HEK293 (cell line): ENCODE measurements at regions not wholly inside any gene's neighbourhood (a gene's known extent, or its start where the extent isn't known, plus 50 kb on each side); places are given as distances from the start of the nearest gene placed in this dataset.
"Not testable (repeated sequence)": the region's sequence is repeated elsewhere in the genome, so short reads cannot be mapped to it uniquely, and the experiment has no call there.

Experiments used
- CTCF ChIA-PET: fragments of 350-600 bp; formaldehyde crosslinking; extraction: SDS; loops from one replicate; lab custom pipeline; 2021; ENCODE audit warnings: antibody characterized with exemption; lab: Yijun Ruan, JAX
- POLR2A ChIA-PET: fragments of 300-600 bp; formaldehyde crosslinking; extraction: SDS; loops from one replicate; lab custom pipeline; 2020; ENCODE audit warnings: antibody characterized with exemption, inconsistent platforms; lab: Yijun Ruan, JAX
- H3K27ac ChIP-seq: fragments of 200-500 bp; sonication (Bioruptor generic); 2 replicates; pipeline ENCODE4 v1.5.1; 2014; ENCODE audit warnings: low read depth, low read length, control low read depth, inconsistent platforms; ENCODE audit errors: extremely low read depth
- H3K36me3 ChIP-seq, 2 experiments: fragments of 200-500 bp in 1 of 2; sonication (Bioruptor generic) in 1 of 2; 1 replicate in 1 of 2; 2 replicates in 1 of 2; pipeline ENCODE4 v1.5.1; 2014 to 2017; ENCODE audit warnings: inconsistent platforms in 2 of 2, low read length in 2 of 2; ENCODE audit not compliant: control insufficient read depth in 2 of 2, insufficient read depth in 1 of 2
- H3K4me1 ChIP-seq: fragments of 200-500 bp; sonication (Bioruptor generic); 2 replicates; pipeline ENCODE4 v1.5.1; 2014; ENCODE audit warnings: mild to moderate bottlenecking, low read length, inconsistent platforms; ENCODE audit not compliant: control insufficient read depth, insufficient read depth
- H3K4me3 ChIP-seq: 2 replicates; pipeline ENCODE4 v1.5.1; 2011; ENCODE audit warnings: low read depth, mild to moderate bottlenecking, control low read depth, low read length, moderate library complexity
- H3K9me3 ChIP-seq: fragments of 200-500 bp; sonication (Bioruptor generic); 2 replicates; pipeline ENCODE4 v1.5.1; 2014; ENCODE audit warnings: low read depth, low read length, inconsistent platforms; ENCODE audit not compliant: control insufficient read depth, insufficient read depth
- KLF9 ChIP-seq: fragments of 450-650 bp; formaldehyde crosslinking; IDR thresholded peaks from 2 replicates; pipeline ENCODE4 v1.5.1; 2016; ENCODE audit warnings: missing biosample characterization, missing genetic modification characterization, low read depth
- OSR2 ChIP-seq: fragments of 450-650 bp; formaldehyde crosslinking; IDR thresholded peaks from 2 replicates; pipeline ENCODE4 v1.5.1; 2016; ENCODE audit warnings: missing biosample characterization, missing genetic modification characterization
- SETDB1 ChIP-seq: IDR thresholded peaks from one replicate; pipeline ENCODE4 v1.6.1; 2017; ENCODE audit warnings: mild to moderate bottlenecking, low read length, moderate library complexity, mixed read lengths; ENCODE audit not compliant: insufficient read length
- TCF7L2 ChIP-seq: IDR thresholded peaks from 2 replicates; pipeline ENCODE4 v1.6.1; 2011; ENCODE audit warnings: low read depth, mild to moderate bottlenecking, inconsistent platforms, low read length, moderate library complexity, borderline replicate concordance
- ZBTB1 ChIP-seq: fragments of 450-650 bp; formaldehyde crosslinking; IDR thresholded peaks from 2 replicates; pipeline ENCODE4 v1.5.1; 2016; ENCODE audit warnings: missing biosample characterization, missing genetic modification characterization
- ZBTB17 ChIP-seq: fragments of 450-650 bp; formaldehyde crosslinking; IDR thresholded peaks from 2 replicates; pipeline ENCODE4 v1.5.1; 2016; ENCODE audit warnings: missing biosample characterization, missing genetic modification characterization
- ZBTB21 ChIP-seq: fragments of 450-650 bp; formaldehyde crosslinking; IDR thresholded peaks from 2 replicates; pipeline ENCODE4 v1.5.1; 2017; ENCODE audit warnings: missing biosample characterization, missing genetic modification characterization
- ZBTB48 ChIP-seq: fragments of 450-650 bp; formaldehyde crosslinking; IDR thresholded peaks from 2 replicates; pipeline ENCODE4 v1.5.1; 2016; ENCODE audit warnings: missing biosample characterization, missing genetic modification characterization
- ZFP69B ChIP-seq: fragments of 450-650 bp; formaldehyde crosslinking; IDR thresholded peaks from 2 replicates; pipeline ENCODE4 v1.5.1; 2016; ENCODE audit warnings: missing biosample characterization, missing genetic modification characterization
- ZNF146 ChIP-seq: fragments of 450-650 bp; formaldehyde crosslinking; IDR thresholded peaks from 2 replicates; pipeline ENCODE4 v1.5.1; 2016; ENCODE audit warnings: missing biosample characterization, missing genetic modification characterization
- ZNF174 ChIP-seq: fragments of 450-650 bp; formaldehyde crosslinking; IDR thresholded peaks from 2 replicates; pipeline ENCODE4 v1.5.0; 2017; ENCODE audit warnings: missing biosample characterization, mild to moderate bottlenecking, missing genetic modification characterization
- ZNF311 ChIP-seq: fragments of 450-650 bp; formaldehyde crosslinking; IDR thresholded peaks from 2 replicates; pipeline ENCODE4 v1.5.1; 2017; ENCODE audit warnings: missing biosample characterization, missing genetic modification characterization, borderline replicate concordance
- ZNF324 ChIP-seq: fragments of 450-650 bp; formaldehyde crosslinking; IDR thresholded peaks from 2 replicates; pipeline ENCODE4 v1.5.1; 2016; ENCODE audit warnings: missing biosample characterization, missing genetic modification characterization
- ZNF335 ChIP-seq: fragments of 450-650 bp; formaldehyde crosslinking; conservative IDR thresholded peaks from 2 replicates; pipeline ENCODE4 v1.5.1; 2016; ENCODE audit warnings: missing biosample characterization, missing genetic modification characterization
- ZNF394 ChIP-seq: fragments of 450-650 bp; formaldehyde crosslinking; IDR thresholded peaks from 2 replicates; pipeline ENCODE4 v1.5.1; 2016; ENCODE audit warnings: missing biosample characterization, missing genetic modification characterization, mild to moderate bottlenecking, moderate library complexity, borderline replicate concordance
- ZNF549 ChIP-seq: fragments of 450-650 bp; IDR thresholded peaks from 2 replicates; pipeline ENCODE4 v1.5.1; 2018; ENCODE audit warnings: missing biosample characterization, missing genetic modification characterization, mild to moderate bottlenecking, inconsistent platforms, moderate library complexity
- ZNF621 ChIP-seq: fragments of 450-650 bp; formaldehyde crosslinking; IDR thresholded peaks from 2 replicates; pipeline ENCODE4 v1.5.1; 2017; ENCODE audit warnings: missing biosample characterization, missing genetic modification characterization
- ZNF701 ChIP-seq: fragments of 450-650 bp; formaldehyde crosslinking; IDR thresholded peaks from 2 replicates; pipeline ENCODE4 v1.5.1; 2016; ENCODE audit warnings: missing biosample characterization, missing genetic modification characterization
- ZNF707 ChIP-seq: fragments of 450-650 bp; formaldehyde crosslinking; IDR thresholded peaks from 2 replicates; pipeline ENCODE4 v1.5.1; 2016; ENCODE audit warnings: missing biosample characterization, missing genetic modification characterization
- ZNF777 ChIP-seq: fragments of 450-650 bp; formaldehyde crosslinking; IDR thresholded peaks from 2 replicates; pipeline ENCODE4 v1.5.1; 2017; ENCODE audit warnings: missing biosample characterization, missing genetic modification characterization, borderline replicate concordance
- ZSCAN23 ChIP-seq: fragments of 450-650 bp; formaldehyde crosslinking; IDR thresholded peaks from 2 replicates; pipeline ENCODE4 v1.5.1; 2016; ENCODE audit warnings: missing biosample characterization, missing genetic modification characterization
- ZSCAN30 ChIP-seq: fragments of 450-650 bp; IDR thresholded peaks from 2 replicates; pipeline ENCODE4 v1.5.1; 2018; ENCODE audit warnings: missing biosample characterization, mild to moderate bottlenecking, missing genetic modification characterization, moderate library complexity
- TF ChIP-seq, protein P1 (sequence below): fragments of 450-650 bp; formaldehyde crosslinking; IDR thresholded peaks from 2 replicates; pipeline ENCODE4 v1.5.1; 2016; ENCODE audit warnings: missing biosample characterization, missing genetic modification characterization, borderline replicate concordance
- TF ChIP-seq, protein P2 (sequence below): fragments of 450-650 bp; formaldehyde crosslinking; IDR thresholded peaks from 2 replicates; pipeline ENCODE4 v1.5.1; 2016; ENCODE audit warnings: missing biosample characterization, missing genetic modification characterization, borderline replicate concordance

DNA sequence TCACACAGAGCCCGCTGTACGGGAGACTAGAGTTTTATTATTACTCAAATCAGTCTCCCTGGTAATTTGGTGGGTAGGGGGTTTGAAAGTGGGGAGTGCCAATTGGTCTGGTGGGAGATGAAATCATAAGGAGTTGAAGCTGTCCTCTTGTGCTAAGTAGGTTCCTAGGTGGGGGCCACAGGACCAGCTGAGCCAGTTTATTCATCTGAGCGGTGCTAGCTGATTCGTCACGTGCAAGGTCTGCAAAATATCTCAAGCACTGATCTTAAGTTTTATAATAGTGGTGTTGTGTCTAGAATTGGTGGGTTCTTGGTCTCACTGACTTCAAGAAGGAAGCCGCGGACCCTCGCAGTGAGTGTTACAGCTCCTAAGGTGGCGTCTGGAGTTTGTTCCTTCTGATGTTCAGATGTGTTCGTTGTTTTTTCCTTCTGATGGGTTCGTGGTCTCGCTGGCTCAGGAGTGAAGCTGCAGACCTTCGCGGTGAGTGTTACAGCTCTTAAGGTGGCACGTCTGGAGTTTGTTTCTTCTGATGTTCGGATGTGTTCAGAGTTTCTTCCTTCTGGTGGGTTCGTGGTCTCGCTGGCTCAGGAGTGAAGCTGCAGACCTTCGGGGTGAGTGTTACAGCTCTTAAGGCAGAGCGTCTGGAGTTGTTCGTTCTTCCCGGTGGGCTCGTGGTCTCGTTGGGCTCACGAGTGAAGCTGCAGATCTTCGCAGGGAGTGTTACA lies 158.5 kb upstream of the GNAI1 start:
- H3K4me3 ChIP-seq, H3K4me1 ChIP-seq, H3K36me3 ChIP-seq, H3K27ac ChIP-seq, POLR2A ChIA-PET, H3K9me3 ChIP-seq: not testable (repeated sequence)
- CTCF ChIA-PET = interaction anchor here (0.6 kb wide), 1 partner anchor 11 kb away, joined by 3 read pairs; no protein-coding TSS in a partner anchor

DNA sequence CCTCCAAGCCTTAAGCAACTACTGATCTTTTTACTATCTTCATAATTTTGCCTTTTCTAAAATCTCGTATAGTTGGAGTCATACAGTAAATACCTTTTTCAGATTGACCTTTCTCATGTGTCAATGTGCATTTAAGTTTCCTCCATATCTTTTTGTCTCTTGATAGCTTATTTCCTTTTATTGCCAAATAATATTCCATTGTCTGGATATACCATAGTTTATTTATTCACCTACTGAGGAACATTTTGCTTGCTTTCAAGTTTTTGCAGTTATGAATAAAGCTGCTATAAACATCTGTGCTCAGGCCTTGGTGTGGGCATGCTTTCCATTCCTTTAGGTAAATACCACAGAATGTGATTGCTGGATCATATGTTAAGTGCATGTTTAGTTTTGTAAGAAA lies 161.2 kb upstream of the GNAI1 start:
- CTCF ChIA-PET = no interaction called here
- Histone ChIP-seq H3K36me3 (no peaks in the 10 kb centered on the region), H3K4me1 (no peaks in the 10 kb centered on the region), H3K9me3 (no peaks in the 10 kb centered on the region), H3K4me3 (no peak overlapping the region), H3K27ac (no peak overlapping the region)
- POLR2A ChIA-PET = no interaction called here
- TF ChIP-seq ZNF324 (no peak), ZNF394 (tag by site-specific recombination) (no peak), ZBTB17 (tag by site-specific recombination) (no peak), KLF9 (tag by site-specific recombination) (no peak), ZNF146 (no peak), ZNF311 (no peak), ZNF777 (no peak), ZBTB1 (tag by site-specific recombination) (no peak), ZNF707 (tag by site-specific recombination) (no peak), SETDB1 (no peak), OSR2 (tag by site-specific recombination) (no peak), ZBTB48 (tag by site-specific recombination) (no peak), ZFP69B (tag by site-specific recombination) (no peak), ZNF621 (tag by site-specific recombination) (no peak), TCF7L2 (no peak), ZNF701 (tag by site-specific recombination) (no peak), ZNF549 (tag by site-specific recombination) (no peak)
- TF ChIP-seq, protein P1, sequence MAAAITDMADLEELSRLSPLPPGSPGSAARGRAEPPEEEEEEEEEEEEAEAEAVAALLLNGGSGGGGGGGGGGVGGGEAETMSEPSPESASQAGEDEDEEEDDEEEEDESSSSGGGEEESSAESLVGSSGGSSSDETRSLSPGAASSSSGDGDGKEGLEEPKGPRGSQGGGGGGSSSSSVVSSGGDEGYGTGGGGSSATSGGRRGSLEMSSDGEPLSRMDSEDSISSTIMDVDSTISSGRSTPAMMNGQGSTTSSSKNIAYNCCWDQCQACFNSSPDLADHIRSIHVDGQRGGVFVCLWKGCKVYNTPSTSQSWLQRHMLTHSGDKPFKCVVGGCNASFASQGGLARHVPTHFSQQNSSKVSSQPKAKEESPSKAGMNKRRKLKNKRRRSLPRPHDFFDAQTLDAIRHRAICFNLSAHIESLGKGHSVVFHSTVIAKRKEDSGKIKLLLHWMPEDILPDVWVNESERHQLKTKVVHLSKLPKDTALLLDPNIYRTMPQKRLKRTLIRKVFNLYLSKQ (tag by site-specific recombination) = no peak
- TF ChIP-seq, protein P2, sequence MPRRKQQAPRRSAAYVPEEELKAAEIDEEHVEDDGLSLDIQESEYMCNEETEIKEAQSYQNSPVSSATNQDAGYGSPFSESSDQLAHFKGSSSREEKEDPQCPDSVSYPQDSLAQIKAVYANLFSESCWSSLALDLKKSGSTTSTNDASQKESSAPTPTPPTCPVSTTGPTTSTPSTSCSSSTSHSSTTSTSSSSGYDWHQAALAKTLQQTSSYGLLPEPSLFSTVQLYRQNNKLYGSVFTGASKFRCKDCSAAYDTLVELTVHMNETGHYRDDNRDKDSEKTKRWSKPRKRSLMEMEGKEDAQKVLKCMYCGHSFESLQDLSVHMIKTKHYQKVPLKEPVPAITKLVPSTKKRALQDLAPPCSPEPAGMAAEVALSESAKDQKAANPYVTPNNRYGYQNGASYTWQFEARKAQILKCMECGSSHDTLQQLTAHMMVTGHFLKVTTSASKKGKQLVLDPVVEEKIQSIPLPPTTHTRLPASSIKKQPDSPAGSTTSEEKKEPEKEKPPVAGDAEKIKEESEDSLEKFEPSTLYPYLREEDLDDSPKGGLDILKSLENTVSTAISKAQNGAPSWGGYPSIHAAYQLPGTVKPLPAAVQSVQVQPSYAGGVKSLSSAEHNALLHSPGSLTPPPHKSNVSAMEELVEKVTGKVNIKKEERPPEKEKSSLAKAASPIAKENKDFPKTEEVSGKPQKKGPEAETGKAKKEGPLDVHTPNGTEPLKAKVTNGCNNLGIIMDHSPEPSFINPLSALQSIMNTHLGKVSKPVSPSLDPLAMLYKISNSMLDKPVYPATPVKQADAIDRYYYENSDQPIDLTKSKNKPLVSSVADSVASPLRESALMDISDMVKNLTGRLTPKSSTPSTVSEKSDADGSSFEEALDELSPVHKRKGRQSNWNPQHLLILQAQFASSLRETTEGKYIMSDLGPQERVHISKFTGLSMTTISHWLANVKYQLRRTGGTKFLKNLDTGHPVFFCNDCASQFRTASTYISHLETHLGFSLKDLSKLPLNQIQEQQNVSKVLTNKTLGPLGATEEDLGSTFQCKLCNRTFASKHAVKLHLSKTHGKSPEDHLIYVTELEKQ (tag by site-specific recombination) = no peak

DNA sequence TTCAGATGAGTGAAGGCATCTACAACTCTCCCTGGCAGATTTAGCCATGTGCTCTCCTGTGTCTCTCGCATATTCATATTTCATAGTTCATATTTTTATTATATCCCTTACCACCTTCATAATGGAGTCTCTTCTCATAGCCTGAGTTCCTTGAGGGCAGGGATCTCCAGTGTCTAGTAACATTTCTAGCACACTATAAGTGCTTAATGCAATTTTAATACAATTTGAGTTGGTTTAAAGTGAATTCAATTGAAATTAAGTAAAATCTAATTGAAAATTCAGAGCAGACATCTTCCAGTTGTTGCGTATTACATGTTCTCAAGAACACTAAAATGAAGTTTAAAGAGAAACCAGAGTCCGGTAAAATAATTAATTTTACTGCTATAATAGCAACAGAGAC lies 163.6 kb upstream of the GNAI1 start:
- H3K36me3 ChIP-seq = no peaks in the 10 kb centered on the region
- no peaks in the 10 kb centered on the region for H3K9me3 ChIP-seq
- ChIA-PET CTCF (no interaction called here), POLR2A (no interaction called here)
- H3K27ac ChIP-seq = no peak overlapping the region
- TF ChIP-seq ZNF311 = no peak
- no peak for TF ChIP-seq ZNF335 (tag by site-specific recombination)
- no peak for TF ChIP-seq ZBTB21
- no peak for TF ChIP-seq ZNF394 (tag by site-specific recombination)
- no peak for TF ChIP-seq ZNF174 (tag by site-specific recombination)
- TF ChIP-seq ZSCAN23 (tag by site-specific recombination) = no peak
- no peak for TF ChIP-seq ZSCAN30
- no peak overlapping the region for H3K4me3 ChIP-seq
- H3K4me1 ChIP-seq = no peaks in the 10 kb centered on the region
